ENCODE measurements at regions not wholly inside any gene's neighbourhood (a gene's known extent, or its start where the extent isn't known, plus 50 kb on each side); places are given as distances from the start of the nearest gene placed in this dataset.
A peak's percentile ranks its signal among the peaks of the same experiment; 100 is the strongest.
"Not testable (repeated sequence)": the region's sequence is repeated elsewhere in the genome, so short reads cannot be mapped to it uniquely, and the experiment has no call there.

- DNase-seq (ENCODE audit: low read depth in 2 of 2) = no peak
Observed at GRCh38 chr22:46026899-46027210, 49.9 kb upstream of the WNT7B start.

- no peak for DNase-seq (ENCODE audit: low read depth in 2 of 2)
Observed at GRCh38 chr22:46027211-46028105, 50.5 kb upstream of the WNT7B start.

GRCh38 chr22:46028106-46028991 is 51.4 kb upstream of the WNT7B start:
- DNase-seq (ENCODE audit: low read depth in 2 of 2) = no peak

GRCh38 chr22:46029036-46029435 is 52.1 kb upstream of the WNT7B start:
- DNase-seq (ENCODE audit: low read depth in 2 of 2) = no peak

- DNase-seq (ENCODE audit: low read depth in 2 of 2) = no peak
Observed at GRCh38 chr22:46029574-46030200, 52.7 kb upstream of the WNT7B start.

GRCh38 chr22:46030231-46030880 is 53.4 kb upstream of the WNT7B start:
- no peak for DNase-seq (ENCODE audit: low read depth in 2 of 2)

- no peak for DNase-seq (ENCODE audit: low read depth in 2 of 2)
Observed at GRCh38 chr22:46031066-46031465, 54.1 kb upstream of the WNT7B start.

GRCh38 chr22:46031557-46031956 is 54.6 kb upstream of the WNT7B start:
- no peak for DNase-seq (ENCODE audit: low read depth in 2 of 2)

GRCh38 chr22:46031965-46032851 is 55.2 kb upstream of the WNT7B start:
- no peak for DNase-seq (ENCODE audit: low read depth in 2 of 2)

GRCh38 chr22:46033256-46034200 is 56.6 kb upstream of the WNT7B start:
- DNase-seq (ENCODE audit: low read depth in 2 of 2) = no peak

GRCh38 chr22:46034480-46034879 is 57.5 kb upstream of the WNT7B start:
- not testable (repeated sequence) for DNase-seq (ENCODE audit: low read depth in 2 of 2)

- DNase-seq (ENCODE audit: low read depth in 2 of 2) = no peak
Observed at GRCh38 chr22:46035380-46035741, 58.4 kb upstream of the WNT7B start.

GRCh38 chr22:46035742-46036557 is 59.0 kb upstream of the WNT7B start:
- peak; percentile 100 for DNase-seq (ENCODE audit: low read depth in 2 of 2)

- no peak for DNase-seq (ENCODE audit: low read depth in 2 of 2)
Observed at GRCh38 chr22:46036558-46037408, 59.8 kb upstream of the WNT7B start.

GRCh38 chr22:46038174-46038487 is 61.2 kb upstream of the WNT7B start:
- no peak for DNase-seq (ENCODE audit: low read depth in 2 of 2)

GRCh38 chr22:46038516-46039430 is 61.8 kb upstream of the WNT7B start:
- DNase-seq (ENCODE audit: low read depth in 2 of 2) = no peak

GRCh38 chr22:46039535-46039934 is 62.6 kb upstream of the WNT7B start:
- DNase-seq (ENCODE audit: low read depth in 2 of 2) = no peak
